ENCODE measurements at regions not wholly inside any gene's neighbourhood (a gene's known extent, or its start where the extent isn't known, plus 50 kb on each side); places are given as distances from the start of the nearest gene placed in this dataset.

DNA sequence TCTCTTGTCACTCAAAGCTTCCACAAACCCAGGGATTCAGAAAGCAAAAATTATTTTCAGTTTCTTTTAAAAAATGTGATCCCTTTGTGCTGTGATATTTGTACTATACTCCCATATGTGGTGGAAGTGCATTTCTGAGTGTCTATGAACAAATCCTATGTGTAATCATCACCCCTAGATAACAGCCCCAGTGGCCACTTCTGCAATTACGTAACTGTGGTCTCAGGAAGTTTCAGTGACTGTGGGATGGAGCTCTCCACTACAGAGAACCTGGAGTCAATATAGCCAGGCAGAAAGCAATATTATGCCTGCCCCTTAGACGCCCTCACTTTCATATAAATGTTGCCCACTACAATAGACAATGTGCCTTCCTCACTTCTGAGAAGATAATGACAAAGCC lies 1101.7 kb upstream of the GHITM start:
- DNase-seq = no peak
- Histone ChIP-seq H2AFZ (ENCODE audit: low read length) (no peak overlapping the region), H3K4me1 (ENCODE audit: low read length) (no peaks in the 10 kb centered on the region), H4K20me1 (ENCODE audit: insufficient read depth, low read depth, low read length) (no peaks in the 10 kb centered on the region), H3K4me3 (ENCODE audit: low read length) (no peak overlapping the region), H3K4me2 (ENCODE audit: low read depth, low read length, poor library complexity, severe bottlenecking) (no peak overlapping the region), H3K27ac (ENCODE audit: low read length) (no peak overlapping the region), H3K79me2 (ENCODE audit: low read length) (no peaks in the 10 kb centered on the region), H3K36me3 (ENCODE audit: insufficient read depth, low read length) (no peaks in the 10 kb centered on the region), H3K9ac (ENCODE audit: low read length) (no peak overlapping the region), H3K9me3 (ENCODE audit: low read length) (no peaks in the 10 kb centered on the region), H3K27me3 (ENCODE audit: low read length) (no peaks in the 10 kb centered on the region), H3K9me2 (replicated peaks; ENCODE audit: insufficient read depth, low read length) (no peaks in the 10 kb centered on the region)

GRCh38 chr10:83038631-83039030 lies 1100.7 kb upstream of the GHITM start:
- Histone ChIP-seq H2AFZ (ENCODE audit: low read length) (no peak overlapping the region), H3K27ac (ENCODE audit: low read length) (no peak overlapping the region), H3K9me3 (ENCODE audit: low read length) (no peaks in the 10 kb centered on the region), H3K4me3 (ENCODE audit: low read length) (no peak overlapping the region), H3K36me3 (ENCODE audit: insufficient read depth, low read length) (no peaks in the 10 kb centered on the region), H4K20me1 (ENCODE audit: insufficient read depth, low read depth, low read length) (no peaks in the 10 kb centered on the region), H3K9me2 (replicated peaks; ENCODE audit: insufficient read depth, low read length) (no peaks in the 10 kb centered on the region), H3K79me2 (ENCODE audit: low read length) (no peaks in the 10 kb centered on the region), H3K4me2 (ENCODE audit: low read depth, low read length, poor library complexity, severe bottlenecking) (no peak overlapping the region), H3K4me1 (ENCODE audit: low read length) (no peaks in the 10 kb centered on the region), H3K9ac (ENCODE audit: low read length) (no peak overlapping the region), H3K27me3 (ENCODE audit: low read length) (no peaks in the 10 kb centered on the region)
- no peak for DNase-seq

GRCh38 chr10:83045731-83046130 lies 1093.6 kb upstream of the GHITM start:
- no peak overlapping the region for H3K4me3 ChIP-seq (ENCODE audit: low read length)
- H4K20me1 ChIP-seq (ENCODE audit: insufficient read depth, low read depth, low read length) = no peaks in the 10 kb centered on the region
- H3K27me3 ChIP-seq (ENCODE audit: low read length) = no peaks in the 10 kb centered on the region

GRCh38 chr10:83050815-83051214 lies 1088.5 kb upstream of the GHITM start:
- H3K4me2 ChIP-seq (ENCODE audit: low read depth, low read length, poor library complexity, severe bottlenecking) = no peak overlapping the region

More at GRCh38 chr10:83045731-83046130, 1093.6 kb upstream of the GHITM start:
- H2AFZ ChIP-seq (ENCODE audit: low read length) = no peak overlapping the region
- DNase-seq = no peak
- no peak overlapping the region for H3K27ac ChIP-seq (ENCODE audit: low read length)
- H3K79me2 ChIP-seq (ENCODE audit: low read length) = no peaks in the 10 kb centered on the region
- no peak overlapping the region for H3K4me2 ChIP-seq (ENCODE audit: low read depth, low read length, poor library complexity, severe bottlenecking)
- H3K36me3 ChIP-seq (ENCODE audit: insufficient read depth, low read length) = no peaks in the 10 kb centered on the region
- no peak overlapping the region for H3K9ac ChIP-seq (ENCODE audit: low read length)
- no peaks in the 10 kb centered on the region for H3K4me1 ChIP-seq (ENCODE audit: low read length)
- H3K9me2 ChIP-seq (replicated peaks; ENCODE audit: insufficient read depth, low read length) = no peaks in the 10 kb centered on the region
- H3K9me3 ChIP-seq (ENCODE audit: low read length) = no peaks in the 10 kb centered on the region

DNA sequence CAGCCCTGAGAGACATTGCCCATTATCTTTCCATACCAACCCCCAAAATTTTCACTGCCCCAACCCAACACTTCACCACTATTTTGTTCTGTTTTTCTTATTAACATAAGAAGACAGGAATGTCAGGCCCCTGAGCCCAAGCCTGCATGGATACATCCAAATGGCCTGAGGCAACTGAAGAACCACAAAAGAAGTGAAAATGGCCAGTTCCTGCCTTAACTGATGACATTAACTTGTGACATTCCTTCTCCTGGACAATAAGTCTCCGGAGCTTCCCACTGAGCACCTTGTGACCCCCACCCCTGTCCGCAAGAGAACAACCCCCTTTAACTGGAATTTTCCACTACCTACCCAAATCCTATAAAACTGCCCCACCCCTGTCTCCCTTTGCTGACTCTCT lies 1076.4 kb upstream of the GHITM start:
- no peaks in the 10 kb centered on the region for H4K20me1 ChIP-seq (ENCODE audit: insufficient read depth, low read depth, low read length)
- no peak for DNase-seq
- no peaks in the 10 kb centered on the region for H3K4me1 ChIP-seq (ENCODE audit: low read length)
- no peaks in the 10 kb centered on the region for H3K9me2 ChIP-seq (replicated peaks; ENCODE audit: insufficient read depth, low read length)
- H3K27me3 ChIP-seq (ENCODE audit: low read length) = no peaks in the 10 kb centered on the region
- no peaks in the 10 kb centered on the region for H3K36me3 ChIP-seq (ENCODE audit: insufficient read depth, low read length)
- no peak overlapping the region for H3K4me2 ChIP-seq (ENCODE audit: low read depth, low read length, poor library complexity, severe bottlenecking)
- no peak overlapping the region for H2AFZ ChIP-seq (ENCODE audit: low read length)
- H3K27ac ChIP-seq (ENCODE audit: low read length) = no peak overlapping the region
- no peak overlapping the region for H3K4me3 ChIP-seq (ENCODE audit: low read length)
- H3K9ac ChIP-seq (ENCODE audit: low read length) = no peak overlapping the region
- H3K79me2 ChIP-seq (ENCODE audit: low read length) = no peaks in the 10 kb centered on the region
- H3K9me3 ChIP-seq (ENCODE audit: low read length) = no peaks in the 10 kb centered on the region

More at GRCh38 chr10:83050815-83051214, 1088.5 kb upstream of the GHITM start:
- Histone ChIP-seq H3K27ac (ENCODE audit: low read length) (no peak overlapping the region), H3K9me2 (replicated peaks; ENCODE audit: insufficient read depth, low read length) (no peaks in the 10 kb centered on the region), H3K79me2 (ENCODE audit: low read length) (no peaks in the 10 kb centered on the region), H3K4me1 (ENCODE audit: low read length) (no peaks in the 10 kb centered on the region), H3K36me3 (ENCODE audit: insufficient read depth, low read length) (no peaks in the 10 kb centered on the region), H2AFZ (ENCODE audit: low read length) (no peak overlapping the region), H4K20me1 (ENCODE audit: insufficient read depth, low read depth, low read length) (no peaks in the 10 kb centered on the region), H3K9me3 (ENCODE audit: low read length) (no peaks in the 10 kb centered on the region), H3K4me3 (ENCODE audit: low read length) (no peak overlapping the region), H3K9ac (ENCODE audit: low read length) (no peak overlapping the region), H3K27me3 (ENCODE audit: low read length) (no peaks in the 10 kb centered on the region)
- no peak for DNase-seq

DNA sequence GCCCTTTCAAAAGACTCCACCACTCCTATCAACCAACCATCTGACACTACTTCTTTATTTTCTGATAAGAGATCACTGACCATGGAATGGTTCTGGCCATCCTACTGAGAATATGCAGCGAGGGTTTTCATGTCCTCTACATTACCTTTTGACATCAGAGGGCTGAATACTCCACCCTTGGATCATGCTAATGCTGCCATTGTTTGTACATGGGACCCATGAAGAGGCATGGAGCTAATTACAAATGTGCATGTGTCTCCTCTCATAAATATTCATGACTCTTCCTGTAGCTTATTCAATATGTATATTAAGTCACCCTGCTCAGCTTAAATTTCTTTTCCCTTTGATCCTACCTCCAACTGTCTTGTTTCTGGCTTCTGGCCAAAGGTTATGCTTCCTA lies 1065.8 kb upstream of the GHITM start:
- no peaks in the 10 kb centered on the region for H3K79me2 ChIP-seq (ENCODE audit: low read length)
- no peak overlapping the region for H2AFZ ChIP-seq (ENCODE audit: low read length)
- H3K9me2 ChIP-seq (replicated peaks; ENCODE audit: insufficient read depth, low read length) = no peaks in the 10 kb centered on the region
- no peaks in the 10 kb centered on the region for H3K36me3 ChIP-seq (ENCODE audit: insufficient read depth, low read length)
- no peak overlapping the region for H3K4me2 ChIP-seq (ENCODE audit: low read depth, low read length, poor library complexity, severe bottlenecking)
- H3K4me1 ChIP-seq (ENCODE audit: low read length) = no peaks in the 10 kb centered on the region
- no peak for DNase-seq
- H3K4me3 ChIP-seq (ENCODE audit: low read length) = no peak overlapping the region
- no peak overlapping the region for H3K27ac ChIP-seq (ENCODE audit: low read length)
- H4K20me1 ChIP-seq (ENCODE audit: insufficient read depth, low read depth, low read length) = no peaks in the 10 kb centered on the region
- H3K27me3 ChIP-seq (ENCODE audit: low read length) = no peaks in the 10 kb centered on the region
- no peaks in the 10 kb centered on the region for H3K9me3 ChIP-seq (ENCODE audit: low read length)
- no peak overlapping the region for H3K9ac ChIP-seq (ENCODE audit: low read length)

- no peak overlapping the region for H2AFZ ChIP-seq (ENCODE audit: low read length)
- no peaks in the 10 kb centered on the region for H3K79me2 ChIP-seq (ENCODE audit: low read length)
- H3K4me2 ChIP-seq (ENCODE audit: low read depth, low read length, poor library complexity, severe bottlenecking) = no peak overlapping the region
- H4K20me1 ChIP-seq (ENCODE audit: insufficient read depth, low read depth, low read length) = no peaks in the 10 kb centered on the region
- H3K36me3 ChIP-seq (ENCODE audit: insufficient read depth, low read length) = no peaks in the 10 kb centered on the region
- H3K9ac ChIP-seq (ENCODE audit: low read length) = no peak overlapping the region
- no peaks in the 10 kb centered on the region for H3K9me3 ChIP-seq (ENCODE audit: low read length)
- H3K27ac ChIP-seq (ENCODE audit: low read length) = no peak overlapping the region
- no peaks in the 10 kb centered on the region for H3K9me2 ChIP-seq (replicated peaks; ENCODE audit: insufficient read depth, low read length)
- no peaks in the 10 kb centered on the region for H3K27me3 ChIP-seq (ENCODE audit: low read length)
- H3K4me1 ChIP-seq (ENCODE audit: low read length) = no peaks in the 10 kb centered on the region
- no peak overlapping the region for H3K4me3 ChIP-seq (ENCODE audit: low read length)
- DNase-seq = no peak
These were observed 1064.1 kb upstream of the GHITM start for GRCh38 chr10:83075016-83075814.

DNA sequence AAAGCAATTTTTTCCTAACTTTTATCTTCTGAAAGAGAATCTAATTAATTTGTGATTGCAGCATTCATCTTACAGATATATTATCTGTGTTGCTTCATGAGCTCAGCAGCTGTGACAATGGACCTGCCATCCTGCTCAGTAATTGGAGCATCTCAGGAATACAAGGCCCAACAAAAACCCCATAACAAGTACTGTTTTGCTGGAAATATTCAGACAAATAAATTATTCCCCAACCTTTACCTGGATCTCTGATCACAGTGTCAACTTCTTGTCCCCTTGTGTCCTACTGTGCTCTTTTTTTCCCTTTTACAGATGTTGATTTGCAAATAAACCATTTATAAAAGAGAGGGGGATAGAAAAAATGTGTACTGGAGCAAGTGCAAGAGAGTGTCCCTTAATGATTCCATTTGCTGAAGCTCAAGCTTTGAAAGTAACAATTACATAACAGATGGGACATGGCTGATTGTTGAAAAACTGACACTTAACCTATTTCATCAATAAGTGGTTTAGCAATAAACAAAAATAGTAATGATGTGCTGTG lies 1063.4 kb upstream of the GHITM start:
- H3K79me2 ChIP-seq (ENCODE audit: low read length) = no peaks in the 10 kb centered on the region
- H3K9ac ChIP-seq (ENCODE audit: low read length) = no peak overlapping the region
- DNase-seq = no peak
- no peaks in the 10 kb centered on the region for H3K9me2 ChIP-seq (replicated peaks; ENCODE audit: insufficient read depth, low read length)
- H3K36me3 ChIP-seq (ENCODE audit: insufficient read depth, low read length) = no peaks in the 10 kb centered on the region
- H2AFZ ChIP-seq (ENCODE audit: low read length) = no peak overlapping the region
- H3K27me3 ChIP-seq (ENCODE audit: low read length) = no peaks in the 10 kb centered on the region
- H4K20me1 ChIP-seq (ENCODE audit: insufficient read depth, low read depth, low read length) = no peaks in the 10 kb centered on the region
- H3K4me3 ChIP-seq (ENCODE audit: low read length) = no peak overlapping the region
- no peak overlapping the region for H3K27ac ChIP-seq (ENCODE audit: low read length)
- H3K4me2 ChIP-seq (ENCODE audit: low read depth, low read length, poor library complexity, severe bottlenecking) = no peak overlapping the region
- H3K4me1 ChIP-seq (ENCODE audit: low read length) = no peaks in the 10 kb centered on the region
- H3K9me3 ChIP-seq (ENCODE audit: low read length) = no peaks in the 10 kb centered on the region
